GM21786 (cell line): ENCODE measurements at regions not wholly inside any gene's neighbourhood (a gene's known extent, or its start where the extent isn't known, plus 50 kb on each side); places are given as distances from the start of the nearest gene placed in this dataset.

Source experiments
- ATAC-seq: cut with Tn5 transposase; IDR thresholded peaks from one replicate; pipeline ENCODE4 v1.9.1; 2021; ENCODE audit not compliant: unreplicated experiment

- no peak for ATAC-seq
These were observed 341.0 kb downstream of the SEC14L1 start for GRCh38 chr17:77481476-77482374.

DNA sequence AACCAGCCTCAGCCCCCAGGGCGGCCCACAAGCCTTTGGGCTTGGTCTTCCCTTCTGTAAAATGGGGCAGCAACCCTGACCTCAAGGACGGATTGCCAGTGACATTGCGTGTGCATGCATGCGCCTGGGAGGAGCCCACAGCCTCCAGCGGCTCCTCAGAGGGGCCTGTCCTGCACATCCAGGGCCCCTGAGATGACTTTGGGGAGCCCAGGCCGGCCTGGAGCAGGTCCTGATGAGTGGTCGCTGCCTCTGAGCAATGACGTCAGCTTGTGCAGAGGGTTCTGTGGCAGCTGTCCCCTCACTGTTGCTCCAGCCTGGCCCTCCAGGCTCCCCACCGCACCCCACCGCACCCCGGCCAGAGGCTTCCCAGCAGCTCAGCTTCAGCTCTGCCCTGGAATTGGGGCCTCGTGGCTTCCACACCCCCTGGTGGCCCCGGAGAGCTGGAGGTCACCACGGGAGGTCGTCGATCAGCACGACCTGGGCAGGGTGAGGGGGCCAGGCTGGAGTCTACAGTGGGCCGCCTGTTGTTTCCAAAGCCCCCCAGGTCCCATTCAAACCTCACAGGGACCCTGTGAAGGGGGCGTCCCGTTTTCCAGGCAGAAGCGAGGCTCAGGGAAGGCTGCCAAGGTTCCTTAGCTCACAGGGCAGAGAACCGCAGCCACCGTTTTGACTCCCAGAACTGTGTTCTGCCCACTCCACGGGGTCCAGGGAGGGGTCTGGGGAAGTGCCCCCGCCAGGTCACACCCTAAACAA, 341.8 kb downstream of the SEC14L1 start:
- ATAC-seq: no peak

DNA sequence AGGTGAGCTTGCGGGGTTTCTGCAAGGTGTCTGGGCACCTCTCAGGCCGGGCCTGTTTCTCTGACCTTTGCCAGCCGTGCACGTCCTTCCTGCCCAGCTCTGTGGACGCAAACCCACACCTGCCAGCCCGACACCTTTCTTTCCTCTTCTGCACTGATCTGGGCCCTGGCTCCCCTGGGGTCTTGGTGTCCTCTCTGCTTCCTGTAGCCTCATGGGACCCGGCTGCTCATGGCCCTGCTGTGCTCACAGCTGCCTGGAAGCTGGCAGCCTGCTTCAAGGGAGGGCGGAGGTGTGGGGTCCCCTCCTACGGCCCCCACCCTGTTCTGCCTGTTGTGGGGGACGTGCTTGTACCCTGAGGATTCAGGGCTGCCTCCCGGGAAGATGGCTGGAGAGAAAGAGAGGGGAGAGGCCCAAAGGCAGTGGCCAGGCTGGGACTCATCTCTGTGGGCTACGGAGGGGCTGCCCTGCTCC, 342.4 kb downstream of the SEC14L1 start:
- ATAC-seq: no peak

DNA sequence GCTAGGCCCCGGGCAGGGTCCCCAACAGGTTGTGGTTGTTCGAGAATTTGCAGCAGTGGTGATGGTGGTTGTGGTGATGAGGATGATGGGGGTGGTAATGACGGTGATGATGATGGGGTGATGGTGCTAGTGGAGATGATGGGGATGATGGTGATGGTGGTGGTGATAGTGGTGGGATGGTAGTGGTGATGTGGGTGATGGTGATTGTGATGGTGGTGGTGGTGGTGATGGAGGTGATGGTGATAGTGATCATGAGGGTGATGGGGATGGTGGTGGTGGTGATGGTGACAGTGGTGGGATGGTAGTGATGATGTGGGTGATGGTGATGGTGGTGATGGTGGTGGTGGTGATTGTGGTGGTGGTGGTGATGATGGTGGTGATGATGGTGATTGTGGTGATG, 343.3 kb downstream of the SEC14L1 start:
- no peak for ATAC-seq

DNA sequence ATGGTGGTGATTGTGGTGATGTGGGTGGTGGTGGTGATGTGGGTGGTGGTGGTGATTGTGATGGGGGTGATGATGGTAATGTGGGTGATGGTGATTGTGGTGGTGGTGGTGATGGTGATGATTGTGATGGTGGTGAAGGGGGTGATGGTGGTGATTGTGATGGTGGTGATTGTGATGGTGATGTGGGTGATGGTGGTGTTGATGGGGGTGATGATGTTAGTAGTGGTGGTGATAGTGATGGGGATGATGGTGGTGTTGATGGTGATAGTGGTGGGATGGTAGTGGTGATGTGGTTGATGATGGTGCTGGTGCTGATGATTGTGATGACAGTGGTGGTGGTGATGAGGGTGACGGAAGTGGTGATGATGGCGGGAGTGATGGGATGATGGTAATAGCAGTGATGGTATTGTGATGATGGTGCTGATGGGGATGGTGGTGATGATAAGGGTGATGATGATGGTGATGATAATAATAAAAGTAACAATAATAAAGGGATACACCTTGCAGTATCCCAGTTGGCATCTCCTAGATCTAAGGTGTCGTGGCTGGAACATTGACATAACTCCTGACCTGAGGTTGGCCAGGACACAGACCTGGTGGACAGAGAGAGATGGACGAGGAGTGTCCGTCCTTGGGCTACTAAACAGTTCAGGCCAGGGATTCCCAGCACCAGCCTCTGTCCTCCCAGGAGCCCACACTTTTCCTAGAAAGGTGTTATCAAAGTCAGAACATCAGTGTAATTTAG, 344.5 kb downstream of the SEC14L1 start:
- no peak for ATAC-seq

DNA sequence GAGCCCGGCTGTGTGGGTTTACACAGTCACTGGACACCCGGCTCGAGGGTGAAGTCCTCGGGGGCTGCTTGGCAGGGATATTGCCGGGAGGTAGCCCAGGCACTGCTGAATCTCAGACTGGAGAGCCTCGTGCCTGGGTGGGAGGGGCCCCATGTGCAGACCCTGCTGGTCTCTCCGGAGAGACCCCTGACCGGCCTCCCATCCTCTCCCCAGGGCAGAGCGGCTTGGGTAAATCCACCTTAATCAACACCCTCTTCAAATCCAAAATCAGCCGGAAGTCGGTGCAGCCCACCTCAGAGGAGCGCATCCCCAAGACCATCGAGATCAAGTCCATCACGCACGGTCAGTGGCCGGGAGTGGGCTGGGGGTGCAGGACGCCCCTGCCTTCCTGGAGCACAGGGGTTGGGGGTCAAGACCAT, 346.5 kb downstream of the SEC14L1 start:
- no peak for ATAC-seq

DNA sequence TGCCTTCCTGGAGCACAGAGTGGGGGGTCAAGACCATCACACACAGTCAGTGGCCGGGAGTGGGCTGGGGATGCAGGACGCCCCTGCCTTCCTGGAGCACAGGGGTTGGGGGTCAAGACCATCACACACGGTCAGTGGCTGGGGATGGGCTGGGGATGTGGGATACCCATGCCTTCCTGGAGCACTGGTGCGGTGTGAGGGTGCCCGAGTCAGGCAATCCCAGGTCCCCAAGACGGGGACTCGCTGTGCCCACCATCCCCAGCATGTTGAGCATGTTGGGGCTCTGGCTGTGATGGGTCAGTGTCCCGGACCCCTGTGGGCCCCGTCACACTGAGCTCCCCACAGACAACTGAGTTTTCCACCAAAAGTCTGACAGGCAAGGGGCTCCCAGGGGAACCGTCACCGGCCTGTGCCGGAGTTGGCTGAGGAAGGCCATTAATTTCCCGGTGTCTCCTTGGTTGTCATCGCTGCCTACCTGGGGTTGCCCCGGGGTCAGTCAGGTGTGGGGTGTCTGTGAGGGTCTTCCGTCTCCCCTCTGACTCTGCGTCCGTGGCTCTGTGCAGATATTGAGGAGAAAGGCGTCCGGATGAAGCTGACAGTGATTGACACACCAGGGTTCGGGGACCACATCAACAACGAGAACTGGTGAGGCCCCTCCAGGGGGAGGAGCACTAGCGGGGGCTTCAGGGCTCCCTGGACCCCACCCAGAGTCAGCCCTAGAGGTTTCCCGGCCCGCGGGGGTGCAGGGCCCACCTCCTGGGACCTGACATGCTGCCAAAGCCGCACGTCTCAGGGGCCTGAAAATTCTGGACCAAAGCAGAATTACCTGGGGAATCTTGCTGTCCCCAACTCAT, 347.1 kb downstream of the SEC14L1 start:
- no peak for ATAC-seq

DNA sequence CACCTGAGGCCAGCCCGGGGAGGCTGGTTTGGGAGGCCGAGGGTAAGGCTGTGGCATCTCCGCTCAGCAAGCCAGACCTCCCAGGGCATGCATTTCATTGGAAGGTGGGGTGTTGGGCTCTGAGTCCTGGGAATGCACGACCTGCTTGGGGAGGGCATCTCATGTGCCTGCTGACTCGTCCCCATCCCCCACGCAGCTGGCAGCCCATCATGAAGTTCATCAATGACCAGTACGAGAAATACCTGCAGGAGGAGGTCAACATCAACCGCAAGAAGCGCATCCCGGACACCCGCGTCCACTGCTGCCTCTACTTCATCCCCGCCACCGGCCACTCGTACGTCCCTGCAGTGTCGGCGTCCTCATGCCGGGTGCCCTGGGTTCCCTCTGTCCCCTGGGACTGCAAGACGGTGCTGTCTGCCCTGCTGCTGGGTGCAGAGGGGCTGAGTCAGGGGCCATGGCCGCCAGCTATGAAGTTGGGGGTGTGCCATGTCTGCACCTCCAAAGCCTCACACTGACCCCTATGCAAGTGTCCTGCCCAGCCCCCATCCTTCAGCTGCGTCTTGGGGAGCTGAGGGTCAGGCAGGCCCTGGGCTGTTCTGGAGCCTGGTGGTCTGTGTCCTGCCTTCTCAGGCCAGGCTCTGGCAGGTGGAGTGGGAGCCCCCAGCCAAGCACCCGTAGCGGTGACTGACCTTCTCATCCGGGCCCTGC, 347.9 kb downstream of the SEC14L1 start:
- no peak for ATAC-seq

- no peak for ATAC-seq
These were observed 348.6 kb downstream of the SEC14L1 start for GRCh38 chr17:77489239-77489892.

GRCh38 chr17:77489893-77490255, 349.1 kb downstream of the SEC14L1 start:
- no peak for ATAC-seq

GRCh38 chr17:77490361-77491183, 349.8 kb downstream of the SEC14L1 start:
- ATAC-seq: no peak

- no peak for ATAC-seq
These were observed 351.2 kb downstream of the SEC14L1 start for GRCh38 chr17:77491921-77492445.

- ATAC-seq: no peak
These were observed 351.9 kb downstream of the SEC14L1 start for GRCh38 chr17:77492446-77493237.

GRCh38 chr17:77493238-77493820, 352.6 kb downstream of the SEC14L1 start:
- ATAC-seq: no peak

- no peak for ATAC-seq
These were observed 353.3 kb downstream of the SEC14L1 start for GRCh38 chr17:77493901-77494663.
